ENCODE measurements at regions not wholly inside any gene's neighbourhood (a gene's known extent, or its start where the extent isn't known, plus 50 kb on each side); places are given as distances from the start of the nearest gene placed in this dataset.

- TF ChIP-seq CTCF (IDR thresholded peaks at IDR 0.05 in 4 of 5, conservative IDR thresholded peaks at IDR 0.05 in 1 of 5) (no peak), POLR2A (IDR thresholded peaks at IDR 0.05) (no peak)
Observed at GRCh38 chr21:43316156-43316845, 110.6 kb downstream of the SIK1 start.

All from gastrocnemius medialis (tissue), 4 donors.